GM12875 (cell line): ENCODE measurements at regions not wholly inside any gene's neighbourhood (a gene's known extent, or its start where the extent isn't known, plus 50 kb on each side); places are given as distances from the start of the nearest gene placed in this dataset.

ENCODE experiments used
- H3K4me3 ChIP-seq: one replicate; pipeline ENCODE4 v1.5.1; 2011; ENCODE audit warnings: low read depth, low read length, control low read depth
- TF ChIP-seq, protein P1 (sequence below): IDR thresholded peaks from 2 replicates; pipeline ENCODE4 v1.5.1; 2011; ENCODE audit warnings: low read depth, mild to moderate bottlenecking, control low read depth, inconsistent platforms, low read length, moderate library complexity, borderline replicate concordance; ENCODE audit not compliant: insufficient read depth

DNA sequence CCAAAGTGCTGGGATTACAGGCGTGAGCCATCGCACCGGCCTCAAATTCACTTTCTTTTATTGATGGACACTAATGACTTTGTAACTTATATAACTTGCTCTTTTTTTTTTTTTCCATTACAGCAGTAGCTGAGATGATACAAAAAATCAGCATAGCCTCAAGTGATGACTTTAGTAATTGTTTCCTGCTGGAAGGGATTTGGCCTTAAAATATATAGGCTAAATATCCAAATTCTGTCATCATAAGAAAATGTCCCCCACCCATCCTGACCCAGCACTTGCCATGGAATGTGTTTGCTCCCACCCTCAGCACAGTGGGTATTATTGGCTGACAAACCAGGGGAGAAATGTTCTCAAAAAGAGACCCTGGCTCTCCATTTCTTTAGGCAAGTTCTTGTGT is 1264.1 kb upstream of the AUTS2 start:
- TF ChIP-seq, protein P1, sequence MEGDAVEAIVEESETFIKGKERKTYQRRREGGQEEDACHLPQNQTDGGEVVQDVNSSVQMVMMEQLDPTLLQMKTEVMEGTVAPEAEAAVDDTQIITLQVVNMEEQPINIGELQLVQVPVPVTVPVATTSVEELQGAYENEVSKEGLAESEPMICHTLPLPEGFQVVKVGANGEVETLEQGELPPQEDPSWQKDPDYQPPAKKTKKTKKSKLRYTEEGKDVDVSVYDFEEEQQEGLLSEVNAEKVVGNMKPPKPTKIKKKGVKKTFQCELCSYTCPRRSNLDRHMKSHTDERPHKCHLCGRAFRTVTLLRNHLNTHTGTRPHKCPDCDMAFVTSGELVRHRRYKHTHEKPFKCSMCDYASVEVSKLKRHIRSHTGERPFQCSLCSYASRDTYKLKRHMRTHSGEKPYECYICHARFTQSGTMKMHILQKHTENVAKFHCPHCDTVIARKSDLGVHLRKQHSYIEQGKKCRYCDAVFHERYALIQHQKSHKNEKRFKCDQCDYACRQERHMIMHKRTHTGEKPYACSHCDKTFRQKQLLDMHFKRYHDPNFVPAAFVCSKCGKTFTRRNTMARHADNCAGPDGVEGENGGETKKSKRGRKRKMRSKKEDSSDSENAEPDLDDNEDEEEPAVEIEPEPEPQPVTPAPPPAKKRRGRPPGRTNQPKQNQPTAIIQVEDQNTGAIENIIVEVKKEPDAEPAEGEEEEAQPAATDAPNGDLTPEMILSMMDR, result no peak
- no peak overlapping the region for H3K4me3 ChIP-seq

DNA sequence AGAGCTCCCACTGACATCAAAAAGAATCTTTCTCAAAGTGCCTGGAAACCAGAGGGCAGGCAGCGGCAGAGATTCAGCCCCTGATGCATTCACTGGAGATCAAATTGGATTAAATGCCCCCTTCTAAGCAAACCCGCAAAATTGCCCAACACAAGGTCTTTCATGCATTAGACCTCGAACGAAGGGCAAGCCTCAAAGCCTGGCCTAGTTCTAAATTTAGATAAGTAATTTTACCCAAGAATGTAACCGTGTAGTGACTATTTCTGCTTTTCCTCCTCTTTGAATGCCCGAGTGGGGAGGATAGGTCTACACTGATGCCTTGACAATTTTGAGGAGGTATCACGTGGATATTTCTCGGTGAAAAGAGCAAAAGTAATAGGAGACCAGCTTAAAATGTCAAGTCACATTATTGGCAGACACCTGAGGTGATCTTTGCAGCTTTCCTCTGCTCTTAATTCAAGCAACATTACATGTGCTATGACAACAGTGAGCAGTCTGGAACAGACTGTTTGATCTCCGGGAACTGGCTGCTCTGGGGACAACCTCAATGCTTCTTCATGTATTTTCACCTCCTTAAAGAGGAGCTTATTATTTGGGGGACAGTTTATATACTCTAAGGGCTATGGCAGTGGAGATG is 1263.5 kb upstream of the AUTS2 start:
- TF ChIP-seq, protein P1, result no peak

DNA sequence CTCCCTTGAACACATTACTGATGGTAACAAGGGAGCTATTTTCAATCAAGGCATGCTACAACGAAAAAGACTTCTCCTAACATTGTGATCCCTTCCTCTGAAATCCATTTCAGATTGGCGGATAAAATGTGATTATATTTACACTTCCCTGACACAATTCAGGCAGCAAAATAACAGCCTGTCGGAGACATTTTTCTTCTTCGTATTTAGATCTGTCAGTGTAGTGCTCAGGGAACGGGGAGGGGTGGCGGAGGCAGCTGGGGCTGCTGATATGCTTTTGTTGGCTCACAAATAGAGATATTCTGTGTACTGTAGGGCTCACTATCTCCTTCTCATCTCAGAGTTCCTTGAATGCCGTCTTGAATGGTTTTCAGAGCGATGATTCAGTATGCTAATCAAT is 1261.7 kb upstream of the AUTS2 start:
- no peak overlapping the region for H3K4me3 ChIP-seq
- TF ChIP-seq, protein P1, result no peak

More for the DNA sequence above, 1263.5 kb upstream of the AUTS2 start:
- no peak overlapping the region for H3K4me3 ChIP-seq

DNA sequence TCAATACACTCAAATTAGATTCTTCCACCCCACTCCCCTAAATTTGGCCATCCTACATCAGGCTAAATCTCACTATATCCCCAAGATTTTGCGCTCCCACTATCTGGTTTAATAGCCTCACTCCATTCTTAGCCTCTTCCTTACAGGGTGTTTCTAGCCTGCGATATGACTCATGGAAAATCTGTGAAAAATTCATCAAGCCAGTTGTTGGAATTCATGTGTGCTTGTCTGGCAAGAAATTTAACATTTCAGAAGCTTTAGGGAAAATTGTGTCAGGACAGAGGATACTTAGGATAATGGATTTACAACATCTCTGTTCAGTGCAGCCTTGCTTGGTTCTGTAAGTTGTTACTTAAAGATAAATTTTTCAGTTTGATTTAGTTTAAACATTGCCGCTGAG is 1249.9 kb upstream of the AUTS2 start:
- no peak overlapping the region for H3K4me3 ChIP-seq
- TF ChIP-seq, protein P1, result no peak

DNA sequence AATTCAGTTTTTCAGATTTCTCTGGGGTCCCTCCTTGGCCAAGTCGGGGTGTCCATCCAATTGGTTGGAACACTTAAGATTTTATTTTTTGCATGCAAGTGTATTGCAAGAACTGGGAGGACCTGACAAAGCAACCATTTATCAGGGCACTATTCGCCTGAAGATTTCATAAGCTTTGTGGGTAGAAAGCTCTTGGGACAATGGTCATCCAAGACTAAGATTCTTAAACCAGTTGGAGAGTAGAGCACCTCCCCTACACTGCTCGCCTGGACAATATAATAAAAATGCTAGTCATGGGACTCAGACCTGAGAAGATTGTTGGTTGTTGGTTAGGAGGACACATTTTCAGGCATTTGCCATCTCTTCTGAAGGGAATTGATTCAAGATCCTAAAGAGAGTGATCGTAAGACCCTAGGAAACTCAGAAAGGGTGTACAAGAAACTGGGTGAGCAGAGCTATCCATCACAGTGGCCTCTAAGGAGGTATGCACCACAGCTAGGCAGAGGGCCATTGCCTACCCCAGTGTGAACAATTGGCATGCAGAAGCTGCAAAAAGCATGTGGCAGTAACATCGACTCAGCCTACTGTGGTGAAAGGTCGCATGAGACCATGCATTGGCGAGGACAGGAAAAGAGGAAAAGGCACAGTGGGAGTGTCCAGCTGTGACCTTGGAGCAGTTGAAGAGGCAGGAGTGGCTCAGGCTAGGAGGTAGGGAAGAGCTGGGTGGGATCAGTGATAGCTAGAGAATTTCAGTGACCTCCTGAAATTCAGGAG is 1235.3 kb upstream of the AUTS2 start:
- TF ChIP-seq, protein P1, result no peak
- H3K4me3 ChIP-seq, result no peak overlapping the region

DNA sequence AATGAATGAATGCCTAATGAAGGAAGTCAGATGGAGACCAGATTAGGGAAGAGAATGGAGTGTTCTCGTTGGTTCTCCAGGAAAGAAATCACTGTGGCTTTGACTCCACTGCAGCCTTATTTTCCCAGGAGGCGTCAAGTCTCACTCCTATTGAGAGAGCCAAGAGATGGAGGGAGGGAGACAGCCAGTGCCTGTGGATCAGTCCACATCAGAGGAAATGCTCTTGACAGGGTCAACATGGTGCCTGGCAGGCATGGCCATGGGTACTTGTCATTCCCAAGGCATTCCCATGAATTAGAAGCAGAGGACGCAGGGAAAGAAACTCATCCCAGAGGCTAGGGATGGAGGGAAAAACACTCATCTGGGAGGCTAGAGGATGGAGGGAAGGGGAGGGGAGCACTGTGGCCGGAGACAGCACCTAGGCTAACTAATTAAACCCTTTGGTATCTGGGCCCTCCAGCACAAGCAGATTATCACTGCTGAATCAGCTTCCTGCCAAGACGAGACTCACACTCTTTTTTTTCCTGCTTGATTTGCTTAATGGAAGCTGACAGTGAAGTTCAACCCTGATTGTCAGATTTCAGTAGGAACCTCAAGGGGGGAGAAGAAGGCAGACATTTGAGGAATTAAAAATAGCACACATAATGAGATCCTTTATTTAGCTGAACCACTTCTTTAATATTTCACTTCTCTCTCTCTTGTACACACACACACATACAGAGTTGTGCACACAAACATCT is 1233.2 kb upstream of the AUTS2 start:
- TF ChIP-seq, protein P1, result no peak
- no peak overlapping the region for H3K4me3 ChIP-seq
